ENCODE measurements at regions not wholly inside any gene's neighbourhood (a gene's known extent, or its start where the extent isn't known, plus 50 kb on each side); places are given as distances from the start of the nearest gene placed in this dataset.

DNA sequence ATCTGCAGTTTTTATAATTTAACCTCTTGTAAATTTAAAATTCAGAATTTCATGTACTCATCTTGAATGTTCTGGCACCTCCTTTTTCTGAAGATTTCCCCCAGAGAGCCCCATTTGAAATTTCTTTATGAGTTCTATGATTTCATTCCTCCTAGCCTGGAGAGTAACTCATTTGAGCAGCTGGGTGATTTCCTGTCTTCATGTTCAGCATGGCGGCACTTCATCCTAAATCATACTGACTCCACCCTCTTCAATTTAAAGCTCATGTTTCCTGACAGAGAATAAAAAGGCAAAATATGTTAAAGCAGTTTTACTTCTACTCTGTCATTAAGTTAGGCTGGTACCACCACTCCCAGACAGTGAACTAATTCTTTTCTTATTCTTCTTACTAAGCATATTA, 250.9 kb upstream of the POU3F2 start:
- no peak for DNase-seq
- Histone ChIP-seq H3K4me1 (no peaks in the 10 kb centered on the region), H3K27me3 (no peaks in the 10 kb centered on the region), H3K4me3 (no peak overlapping the region), H3K9me3 (no peaks in the 10 kb centered on the region), H3K36me3 (no peaks in the 10 kb centered on the region), H3K27ac (no peak overlapping the region)
- TF ChIP-seq, protein P1, sequence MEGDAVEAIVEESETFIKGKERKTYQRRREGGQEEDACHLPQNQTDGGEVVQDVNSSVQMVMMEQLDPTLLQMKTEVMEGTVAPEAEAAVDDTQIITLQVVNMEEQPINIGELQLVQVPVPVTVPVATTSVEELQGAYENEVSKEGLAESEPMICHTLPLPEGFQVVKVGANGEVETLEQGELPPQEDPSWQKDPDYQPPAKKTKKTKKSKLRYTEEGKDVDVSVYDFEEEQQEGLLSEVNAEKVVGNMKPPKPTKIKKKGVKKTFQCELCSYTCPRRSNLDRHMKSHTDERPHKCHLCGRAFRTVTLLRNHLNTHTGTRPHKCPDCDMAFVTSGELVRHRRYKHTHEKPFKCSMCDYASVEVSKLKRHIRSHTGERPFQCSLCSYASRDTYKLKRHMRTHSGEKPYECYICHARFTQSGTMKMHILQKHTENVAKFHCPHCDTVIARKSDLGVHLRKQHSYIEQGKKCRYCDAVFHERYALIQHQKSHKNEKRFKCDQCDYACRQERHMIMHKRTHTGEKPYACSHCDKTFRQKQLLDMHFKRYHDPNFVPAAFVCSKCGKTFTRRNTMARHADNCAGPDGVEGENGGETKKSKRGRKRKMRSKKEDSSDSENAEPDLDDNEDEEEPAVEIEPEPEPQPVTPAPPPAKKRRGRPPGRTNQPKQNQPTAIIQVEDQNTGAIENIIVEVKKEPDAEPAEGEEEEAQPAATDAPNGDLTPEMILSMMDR (IDR thresholded peaks at IDR 0.05): no peak
- intact Hi-C loops (cut with DNase I): no loop called here
- no peak for ATAC-seq

GRCh38 chr6:98586163-98586562, 248.2 kb upstream of the POU3F2 start:
- no peaks in the 10 kb centered on the region for H3K36me3 ChIP-seq
- H3K4me3 ChIP-seq: no peak overlapping the region
- TF ChIP-seq, protein P1 (IDR thresholded peaks at IDR 0.05): no peak
- no peak overlapping the region for H3K27ac ChIP-seq
- H3K9me3 ChIP-seq: no peaks in the 10 kb centered on the region
- no peak for ATAC-seq
- no peak for DNase-seq
- intact Hi-C loops (cut with DNase I): no loop called here
- no peaks in the 10 kb centered on the region for H3K4me1 ChIP-seq
- H3K27me3 ChIP-seq: no peaks in the 10 kb centered on the region

GRCh38 chr6:98587555-98587954, 246.8 kb upstream of the POU3F2 start:
- DNase-seq: no peak
- Histone ChIP-seq H3K9me3 (no peaks in the 10 kb centered on the region), H3K4me3 (no peak overlapping the region), H3K4me1 (no peaks in the 10 kb centered on the region), H3K27me3 (no peaks in the 10 kb centered on the region), H3K36me3 (no peaks in the 10 kb centered on the region), H3K27ac (no peak overlapping the region)
- intact Hi-C loops (cut with DNase I): no loop called here
- TF ChIP-seq, protein P1 (IDR thresholded peaks at IDR 0.05): no peak
- ATAC-seq: no peak

DNA sequence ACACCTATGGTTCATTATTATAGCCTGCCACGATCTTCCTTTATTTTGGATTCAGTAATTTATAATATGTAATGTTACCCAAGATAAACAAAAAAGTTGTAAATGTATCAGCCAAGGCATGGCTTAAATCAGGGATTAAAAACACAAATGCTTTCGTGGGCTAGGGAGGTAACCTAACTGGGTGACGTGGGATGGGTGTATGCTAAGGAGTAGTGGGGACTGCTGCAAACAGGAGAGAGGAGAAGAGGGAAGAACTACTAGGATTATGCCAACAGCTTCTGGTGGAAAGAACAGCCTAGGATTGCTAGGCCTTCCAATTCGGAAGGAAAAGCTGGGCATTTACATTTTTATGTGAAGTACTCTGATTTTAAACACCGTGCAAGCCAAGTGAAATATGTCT, 244.8 kb upstream of the POU3F2 start:
- H3K27me3 ChIP-seq: no peaks in the 10 kb centered on the region
- H3K27ac ChIP-seq: no peak overlapping the region
- intact Hi-C loops (cut with DNase I): no loop called here
- ATAC-seq (no peak), DNase-seq (no peak)
- TF ChIP-seq, protein P1 (IDR thresholded peaks at IDR 0.05): no peak
- H3K4me3 ChIP-seq: no peak overlapping the region
- H3K4me1 ChIP-seq: no peaks in the 10 kb centered on the region
- H3K36me3 ChIP-seq: no peaks in the 10 kb centered on the region
- no peaks in the 10 kb centered on the region for H3K9me3 ChIP-seq

DNA sequence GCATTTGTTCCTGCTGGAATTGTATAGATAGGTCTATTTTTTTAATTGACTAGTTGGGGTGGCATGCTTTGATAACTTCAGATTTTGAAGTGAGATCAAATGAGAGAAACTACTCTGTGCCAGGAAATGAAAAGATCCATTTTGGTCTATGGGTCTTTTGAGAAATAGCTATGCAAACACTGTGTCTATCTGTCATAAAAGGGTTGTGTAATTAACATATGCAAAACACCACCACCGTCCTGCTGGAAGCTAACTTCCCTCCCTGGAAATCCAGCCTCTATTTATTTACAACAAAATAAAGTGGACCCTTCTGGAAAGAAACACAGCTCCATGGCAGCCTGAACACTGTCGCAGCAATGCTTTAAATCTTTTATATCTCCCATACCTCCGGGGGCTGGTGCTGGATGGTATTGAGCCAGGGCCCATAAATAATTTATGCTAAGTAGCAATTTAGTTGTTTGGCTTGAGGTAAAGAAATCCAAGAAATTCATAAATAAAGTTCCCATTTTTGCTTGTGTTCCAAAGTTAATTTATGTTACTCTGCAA, 244.2 kb upstream of the POU3F2 start:
- intact Hi-C loops (cut with DNase I): no loop called here
- H3K27ac ChIP-seq: no peak overlapping the region
- ATAC-seq: no peak
- no peaks in the 10 kb centered on the region for H3K36me3 ChIP-seq
- H3K9me3 ChIP-seq: no peaks in the 10 kb centered on the region
- no peaks in the 10 kb centered on the region for H3K4me1 ChIP-seq
- H3K4me3 ChIP-seq: no peak overlapping the region
- H3K27me3 ChIP-seq: no peaks in the 10 kb centered on the region
- DNase-seq: no peak
- TF ChIP-seq, protein P1 (IDR thresholded peaks at IDR 0.05): no peak

Measured in left lung (tissue), 4 donors.